SK-N-DZ (cell line): ENCODE measurements at regions not wholly inside any gene's neighbourhood (a gene's known extent, or its start where the extent isn't known, plus 50 kb on each side); places are given as distances from the start of the nearest gene placed in this dataset.
A peak's percentile ranks its signal among the peaks of the same experiment; 100 is the strongest.

ENCODE experiments used
- DNase-seq: peaks from one replicate; pipeline ENCODE4 v3.0.0-alpha.2; 2015; ENCODE audit warnings: low spot score

DNA sequence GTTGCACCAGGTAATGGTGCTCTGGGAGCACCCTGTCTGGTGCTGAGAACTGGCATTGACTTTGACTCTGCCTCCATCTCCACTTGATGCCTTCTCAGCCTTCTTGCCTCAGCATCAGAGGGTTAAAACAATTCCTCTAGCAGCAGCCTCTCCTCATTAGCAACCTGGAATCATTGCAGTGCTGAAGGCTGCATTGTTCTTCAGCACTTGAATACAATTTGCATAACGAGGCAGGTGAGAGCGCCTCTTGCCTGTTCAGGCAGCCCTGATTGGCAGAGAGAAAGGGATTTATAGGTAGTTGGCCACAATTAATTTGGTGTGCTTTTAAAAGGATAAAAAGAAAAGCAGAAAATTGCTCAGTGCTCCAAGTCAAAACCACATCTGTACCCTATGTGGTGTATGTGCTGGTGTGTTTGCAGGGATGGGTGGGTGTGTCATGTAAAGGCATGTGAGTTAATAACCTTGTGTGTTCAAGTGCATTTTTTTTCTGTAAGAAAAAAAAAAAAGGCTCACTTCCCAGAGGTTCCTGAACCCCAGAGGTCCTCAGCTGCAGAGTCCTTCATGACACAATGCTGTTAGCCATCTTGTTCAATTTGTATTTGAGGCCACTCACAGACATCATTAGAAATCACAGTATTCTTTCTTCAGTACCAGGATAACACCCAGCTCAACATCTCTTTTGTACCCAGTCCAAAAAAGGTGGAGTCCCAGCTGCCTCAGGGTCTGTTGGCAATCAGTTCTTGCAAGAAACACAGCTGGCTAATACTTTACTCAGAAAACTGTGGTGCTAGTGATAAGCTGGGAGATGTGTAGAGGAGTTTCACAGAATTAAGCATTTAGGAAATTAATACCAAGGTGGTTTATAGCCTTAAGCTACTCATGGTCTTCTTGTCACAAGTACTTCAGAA lies 385.6 kb downstream of the GRIN2B start:
- DNase-seq = no peak

DNA sequence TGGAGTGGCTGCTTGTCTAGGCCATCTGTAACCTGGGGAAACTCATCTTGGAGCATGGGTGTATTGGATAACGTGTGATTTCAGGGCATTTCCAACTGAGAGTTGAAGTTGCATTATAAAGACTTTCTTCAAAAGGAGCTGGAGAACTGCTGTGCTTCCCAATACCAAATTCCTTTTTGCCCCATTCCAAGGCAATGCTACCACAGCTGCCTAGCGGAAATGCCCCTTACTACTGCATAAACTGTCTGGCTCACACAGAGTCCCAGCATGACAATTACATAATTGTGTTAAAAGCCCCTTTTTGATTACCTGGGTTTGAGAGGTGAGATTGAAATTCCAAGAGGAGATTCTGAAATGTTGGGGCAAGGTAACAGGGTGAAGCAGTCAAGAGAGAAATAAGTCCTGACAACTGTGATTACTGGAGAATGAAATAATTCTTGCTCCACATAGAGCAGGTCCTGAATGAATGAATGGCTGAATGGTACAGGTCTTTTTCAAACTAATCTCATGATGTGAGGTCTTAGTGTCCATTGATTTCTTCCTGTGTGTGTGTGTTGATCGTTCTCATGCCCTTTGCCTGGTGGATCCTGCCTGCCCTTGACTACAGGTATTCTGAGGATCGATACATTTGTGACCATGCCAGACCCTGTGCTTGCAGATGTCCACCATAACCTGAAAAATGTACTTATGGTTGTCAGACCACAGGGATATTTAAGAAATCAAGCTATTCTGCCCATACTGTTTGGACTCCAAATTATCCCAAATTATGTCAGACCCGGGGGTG lies 386.5 kb downstream of the GRIN2B start:
- no peak for DNase-seq

DNA sequence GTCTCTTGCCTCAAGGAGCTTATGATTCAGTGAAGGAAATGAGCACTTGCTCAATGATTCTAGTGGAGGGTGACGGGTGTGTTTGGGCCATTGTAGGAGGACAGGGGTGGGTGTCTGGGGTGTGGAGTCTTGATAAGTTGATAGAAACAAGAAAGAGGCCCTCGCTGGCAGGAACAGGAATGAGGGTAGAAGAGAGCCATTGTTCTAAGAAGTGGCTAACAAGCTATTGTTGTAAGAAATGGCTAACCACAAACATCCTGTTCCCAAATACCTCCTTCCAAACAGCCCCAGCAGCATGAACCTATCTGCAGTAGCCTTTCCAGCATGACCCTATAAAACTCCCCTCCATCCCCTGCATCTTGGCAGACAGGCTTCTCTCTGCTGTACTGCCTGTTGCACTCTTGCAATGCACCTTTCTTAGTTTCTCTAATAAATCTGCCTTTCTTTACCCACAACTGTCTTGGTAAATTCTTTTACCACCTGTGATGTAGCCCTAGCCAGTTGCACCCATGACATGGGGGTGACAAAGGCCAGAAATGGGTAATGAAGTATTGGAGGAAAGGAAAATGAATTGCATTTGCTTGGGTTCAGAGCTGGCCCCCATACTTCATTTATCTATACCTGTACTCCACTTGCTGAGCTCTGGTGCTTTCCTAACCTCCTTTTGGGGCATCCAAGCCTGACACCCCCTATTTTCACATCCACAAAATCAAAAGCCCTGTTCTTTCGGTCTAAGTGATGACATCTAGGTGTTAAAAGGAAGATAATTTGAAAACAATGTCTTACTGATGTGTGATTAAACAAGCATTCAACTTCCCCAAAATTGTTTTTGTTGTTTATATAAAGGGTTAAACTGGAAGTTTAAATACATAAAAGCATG lies 389.1 kb downstream of the GRIN2B start:
- no peak for DNase-seq

DNA sequence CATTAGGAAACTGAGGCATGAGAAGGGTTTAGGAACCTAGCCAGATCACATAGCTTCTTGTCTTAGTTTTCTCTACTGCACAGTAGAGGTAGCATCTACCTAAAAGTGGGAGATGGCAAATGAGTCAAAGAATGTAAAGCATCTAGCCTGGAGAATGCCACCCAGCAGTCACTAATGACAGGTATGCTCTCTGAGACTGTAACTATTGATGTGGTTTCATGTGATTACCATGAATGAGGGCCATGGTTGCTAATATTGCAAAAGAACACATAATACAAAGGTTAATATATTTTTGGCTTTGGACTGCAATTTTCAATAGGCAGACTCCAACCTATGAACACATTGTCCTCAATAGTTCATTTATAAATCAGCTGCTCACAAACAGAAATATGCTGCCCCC lies 389.9 kb downstream of the GRIN2B start:
- DNase-seq = no peak

DNA sequence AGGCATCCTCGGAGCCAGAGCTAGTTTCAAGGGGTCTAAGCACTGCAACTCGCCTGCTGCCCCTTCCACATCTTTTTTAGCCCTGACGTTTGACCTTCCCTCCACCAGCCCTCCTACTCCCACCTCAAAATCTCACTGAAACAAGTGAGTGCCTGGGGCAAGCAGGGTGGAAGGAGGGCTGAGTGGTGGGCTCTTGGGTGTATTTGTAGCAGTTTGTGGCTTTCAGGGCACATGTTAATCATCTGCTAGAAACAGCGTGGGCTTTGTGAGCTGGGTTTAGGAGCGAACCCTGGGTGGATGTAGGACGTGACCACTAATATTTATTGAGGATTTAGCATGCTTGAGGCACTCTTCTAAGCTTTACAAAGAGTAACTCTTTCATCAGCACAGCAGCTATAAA lies 390.3 kb downstream of the GRIN2B start:
- DNase-seq = no peak

DNA sequence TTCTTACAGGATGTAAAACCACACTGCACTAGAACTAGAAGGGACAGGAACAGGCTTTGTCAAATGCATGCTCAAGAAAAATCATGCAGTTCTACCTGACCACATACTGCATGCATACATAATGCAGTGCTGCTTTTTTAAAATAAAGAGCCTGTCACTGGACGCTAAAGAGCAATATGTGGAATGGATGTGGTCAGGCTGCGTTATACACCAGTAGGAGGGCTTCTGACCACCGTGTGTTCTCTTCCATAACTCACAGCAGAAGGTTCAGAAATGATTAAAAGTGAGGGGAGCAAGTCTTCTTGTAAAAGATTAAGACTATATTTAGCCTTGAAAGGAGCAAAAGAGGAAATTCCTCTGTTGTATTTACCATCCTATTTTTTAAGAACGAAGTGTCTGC lies 392.0 kb downstream of the EMP1 start:
- DNase-seq = no peak

DNA sequence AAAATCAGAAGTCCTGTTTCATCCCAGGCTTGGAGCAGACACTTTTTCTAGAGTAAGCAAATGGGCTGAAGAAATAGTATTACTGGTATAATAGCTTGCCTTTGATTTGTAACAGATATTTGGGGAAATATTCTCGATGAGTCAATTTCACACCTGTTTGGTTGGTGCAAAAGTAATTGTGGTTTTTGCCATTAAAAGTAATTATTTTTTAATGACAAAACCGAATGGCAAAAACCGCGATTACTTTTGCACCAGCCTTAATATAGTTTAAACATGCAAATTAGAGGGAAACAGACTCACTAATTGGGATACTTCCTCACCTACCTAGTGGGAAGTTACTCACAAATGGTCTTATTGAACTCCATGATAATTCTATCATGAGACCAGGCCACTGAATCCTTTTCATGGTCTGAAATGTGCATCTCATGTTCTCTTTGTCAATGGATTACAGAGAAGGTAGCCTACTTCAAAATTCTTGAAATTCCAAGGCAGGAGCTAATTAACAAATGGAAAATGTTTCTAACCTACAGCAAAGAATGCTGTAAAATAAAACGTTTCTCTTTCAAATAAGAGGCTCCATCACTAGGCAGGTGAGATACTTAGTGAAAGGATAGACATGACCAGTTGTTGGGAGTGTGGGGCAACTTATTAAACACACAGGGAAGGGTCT lies 391.3 kb downstream of the EMP1 start:
- no peak for DNase-seq

DNA sequence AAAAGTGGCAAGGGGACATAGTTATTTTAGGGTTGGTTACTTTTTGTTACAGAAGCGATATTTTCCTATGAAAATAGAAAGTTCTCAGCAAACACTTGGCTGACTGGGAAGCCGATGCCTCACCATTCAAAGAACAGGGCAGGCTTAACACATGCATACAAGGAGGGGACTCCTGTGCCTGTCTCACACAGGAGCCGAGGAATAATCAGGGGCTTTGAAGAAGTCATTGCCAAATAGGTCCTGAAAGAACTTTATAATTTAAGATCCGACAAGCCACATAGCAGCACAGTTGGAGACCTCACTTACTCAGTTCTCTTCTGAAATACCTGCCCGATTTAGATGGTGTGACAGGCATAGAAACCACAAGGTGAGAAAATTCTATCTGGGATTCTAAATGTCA lies 389.8 kb downstream of the EMP1 start:
- no peak for DNase-seq

DNA sequence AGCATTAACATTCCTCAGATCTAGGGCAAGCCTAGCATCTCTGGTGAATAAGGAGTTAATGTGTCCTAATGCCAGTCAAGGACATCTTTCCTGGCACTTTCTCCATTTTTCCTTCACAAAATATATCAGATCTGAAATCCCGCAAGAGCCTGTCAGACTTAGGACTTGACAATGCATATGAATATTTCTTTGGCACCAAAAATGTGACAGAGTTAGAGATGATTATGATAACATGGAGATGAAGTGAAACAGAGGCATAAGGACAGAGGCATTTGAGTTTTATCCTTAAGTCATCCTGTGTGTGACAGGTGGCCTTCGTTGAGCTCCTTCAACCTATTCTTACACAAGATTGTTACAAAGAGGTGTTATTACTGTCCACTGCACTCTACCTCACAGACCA lies 388.0 kb downstream of the EMP1 start:
- DNase-seq = no peak

DNA sequence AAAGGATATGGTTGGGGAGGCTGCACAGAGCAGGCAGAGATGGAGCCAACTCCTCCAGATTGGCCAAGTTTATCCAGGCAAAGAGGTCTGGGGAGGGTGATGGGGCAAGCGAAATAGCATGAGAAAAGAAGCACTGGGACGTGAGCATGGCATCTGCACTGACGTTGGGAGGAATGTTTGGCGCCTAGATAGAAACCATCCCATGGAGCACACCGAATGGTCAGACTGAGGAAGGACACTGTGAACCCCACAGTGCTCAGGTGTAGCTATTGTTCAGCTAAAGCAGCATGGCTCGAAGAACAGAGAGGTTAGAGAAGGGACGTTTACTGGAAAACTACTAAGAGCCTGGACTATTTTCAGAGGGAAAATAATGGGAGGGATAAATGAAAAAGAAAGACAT lies 387.1 kb downstream of the EMP1 start:
- no peak for DNase-seq

DNA sequence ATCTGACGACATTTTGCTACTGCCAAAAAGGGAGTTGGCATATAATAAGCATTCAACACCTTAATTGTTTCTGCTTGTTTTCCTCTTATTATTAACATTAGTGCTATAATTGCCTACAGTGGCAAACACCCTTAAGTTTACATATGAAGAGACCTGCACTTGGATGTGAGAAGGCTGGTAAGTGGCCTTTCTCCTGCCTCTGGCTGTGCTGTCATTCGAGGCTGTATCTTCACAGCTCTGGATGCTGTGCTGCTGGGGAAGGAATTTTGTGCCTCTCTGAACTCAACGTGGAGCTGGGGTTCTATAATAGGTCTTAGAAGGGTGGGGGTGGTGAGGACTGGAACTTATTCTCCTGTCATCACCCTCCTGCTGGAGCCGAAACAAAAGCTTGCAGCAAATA lies 385.9 kb downstream of the EMP1 start:
- DNase-seq = no peak

DNA sequence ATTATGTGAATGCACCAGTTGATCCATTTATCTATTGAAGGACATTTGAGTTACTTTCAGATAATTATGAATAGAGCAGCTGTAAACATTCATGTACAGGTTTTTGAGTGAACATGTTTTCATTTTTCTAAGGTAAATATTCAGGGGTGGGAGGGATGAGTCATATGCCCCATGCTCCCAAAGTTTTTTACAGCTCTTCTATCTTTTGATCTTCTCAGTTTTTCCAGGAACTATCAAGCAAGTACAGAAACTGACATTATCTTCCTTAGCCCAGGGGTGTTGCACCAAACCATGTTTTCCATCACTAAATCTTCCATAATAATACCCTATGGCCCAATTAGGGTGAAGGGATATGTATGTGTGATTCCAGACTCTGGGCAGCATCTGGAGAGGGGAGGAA lies 384.5 kb downstream of the EMP1 start:
- no peak for DNase-seq

DNA sequence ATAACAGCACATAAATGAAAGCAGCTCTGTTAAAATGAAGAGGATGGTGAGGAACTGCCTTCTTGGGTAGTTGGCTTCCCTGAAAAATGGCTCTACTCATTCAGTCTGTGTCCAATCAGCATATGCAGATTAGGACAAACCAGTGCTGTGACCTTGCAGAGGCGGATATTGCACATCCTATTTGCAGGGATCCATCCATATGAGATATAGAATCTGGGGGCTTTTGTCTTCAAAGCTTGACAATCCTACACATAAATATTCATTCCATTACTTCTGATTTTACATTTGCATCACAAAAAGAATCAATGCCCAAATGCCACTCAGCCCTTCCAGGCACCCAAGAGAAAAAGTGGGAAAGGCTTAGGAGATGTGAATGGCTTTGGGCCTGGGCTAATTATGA lies 383.7 kb downstream of the EMP1 start:
- no peak for DNase-seq

DNA sequence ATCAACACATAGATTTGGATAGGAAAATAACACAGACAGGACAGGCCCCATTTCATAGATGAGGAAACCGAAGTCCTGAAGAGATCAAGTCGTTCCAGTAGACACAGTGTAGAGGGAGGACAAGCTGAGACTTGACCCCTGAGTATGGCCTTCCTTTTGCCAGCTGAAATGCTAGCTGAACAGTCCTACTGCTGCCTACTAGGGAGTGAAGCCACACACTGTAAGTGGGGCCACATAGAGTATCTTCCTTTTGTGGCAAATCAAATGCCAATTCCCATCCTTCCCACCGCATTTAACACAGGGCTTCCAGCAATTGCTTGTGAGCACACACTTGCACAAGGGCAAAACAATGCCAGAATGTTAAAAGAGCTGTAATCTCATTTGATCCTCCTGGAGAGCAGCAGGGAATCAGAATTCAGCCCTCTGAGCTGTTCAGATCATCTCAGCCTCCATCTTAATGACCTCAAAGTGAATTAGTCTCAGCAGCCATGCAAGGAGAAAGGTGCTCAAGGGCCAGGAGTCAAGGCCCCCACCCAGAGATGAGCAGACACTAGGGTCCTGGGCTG lies 380.5 kb downstream of the EMP1 start:
- peak; percentile 16 for DNase-seq

DNA sequence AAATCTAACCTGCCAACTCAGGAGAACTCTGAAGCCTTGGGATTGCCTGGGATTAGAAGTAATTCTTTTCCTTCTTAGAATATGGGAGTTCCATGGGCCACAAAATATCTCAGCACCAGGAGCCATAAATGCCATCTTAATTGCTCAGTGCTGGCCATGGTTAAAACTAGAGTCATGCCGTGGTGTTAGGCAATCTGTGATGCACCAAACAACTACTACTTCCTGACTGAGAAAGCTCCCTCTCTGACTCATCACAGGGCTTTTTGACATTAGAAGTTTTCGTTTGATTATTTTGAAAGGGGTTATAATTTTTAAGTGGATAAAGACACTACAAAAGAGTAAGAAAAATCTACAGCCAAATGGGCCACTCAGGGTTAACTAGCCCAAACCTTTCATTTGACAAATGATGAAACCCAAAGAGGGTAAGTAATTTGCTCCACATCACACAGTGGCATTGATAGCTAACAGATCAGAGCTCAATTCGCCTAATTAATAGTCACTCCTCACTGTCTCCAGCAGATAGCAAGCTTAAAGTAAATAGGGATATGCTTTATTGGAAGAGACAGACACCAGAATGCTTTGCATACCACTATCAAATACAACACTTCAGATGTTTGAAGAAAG lies 377.3 kb downstream of the EMP1 start:
- peak; percentile 27 for DNase-seq

DNA sequence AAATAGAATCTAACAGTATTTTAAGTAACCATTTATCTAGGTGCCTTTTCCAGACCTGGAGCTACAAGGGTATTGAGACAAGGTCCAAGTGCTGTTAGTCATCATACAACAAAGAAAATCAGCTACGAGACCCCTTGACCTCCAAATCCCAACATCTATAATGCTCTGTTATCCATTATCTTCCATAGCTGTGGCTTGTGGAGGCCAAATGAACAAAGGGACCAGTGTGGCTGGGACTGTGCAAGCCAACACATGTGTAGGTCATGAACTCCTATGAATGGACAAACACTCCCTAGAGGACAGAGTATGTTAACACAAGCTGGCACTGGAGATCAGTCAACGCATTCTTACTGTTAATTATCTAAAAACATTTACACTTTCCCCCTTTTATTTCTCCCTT lies 374.5 kb downstream of the EMP1 start:
- DNase-seq = no peak

DNA sequence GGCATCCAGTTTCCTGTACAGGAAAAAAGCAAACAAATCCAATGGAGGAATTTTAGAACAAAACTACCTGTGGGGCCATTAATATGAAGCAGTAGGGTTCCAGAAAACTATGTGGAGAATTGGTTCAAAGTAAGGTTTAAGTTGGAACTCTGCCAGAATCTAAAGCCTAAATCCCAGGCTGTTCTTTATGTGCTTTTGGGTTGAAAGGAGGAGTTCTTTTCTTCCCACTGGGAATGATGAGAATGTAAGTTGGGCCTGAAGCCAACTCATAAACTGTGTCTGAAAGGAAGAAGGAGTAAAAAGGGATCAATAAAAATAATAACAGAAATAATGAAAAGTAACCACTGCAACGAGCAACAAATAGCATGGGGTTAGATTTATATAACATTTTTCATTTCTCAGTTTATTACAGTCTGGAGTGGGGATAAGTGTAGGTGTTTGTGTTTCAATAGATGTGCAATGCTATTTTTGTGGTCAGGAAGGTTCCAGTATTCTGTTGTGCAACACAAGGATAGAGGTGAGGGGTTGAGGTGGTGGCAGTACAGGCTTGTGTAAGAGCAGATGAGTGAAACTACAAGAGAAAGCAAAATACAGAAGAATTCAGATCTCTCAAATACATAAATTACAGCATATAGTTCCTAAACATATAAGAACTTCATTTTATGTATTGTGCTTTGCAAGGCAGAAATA lies 373.6 kb downstream of the EMP1 start:
- DNase-seq = no peak

DNA sequence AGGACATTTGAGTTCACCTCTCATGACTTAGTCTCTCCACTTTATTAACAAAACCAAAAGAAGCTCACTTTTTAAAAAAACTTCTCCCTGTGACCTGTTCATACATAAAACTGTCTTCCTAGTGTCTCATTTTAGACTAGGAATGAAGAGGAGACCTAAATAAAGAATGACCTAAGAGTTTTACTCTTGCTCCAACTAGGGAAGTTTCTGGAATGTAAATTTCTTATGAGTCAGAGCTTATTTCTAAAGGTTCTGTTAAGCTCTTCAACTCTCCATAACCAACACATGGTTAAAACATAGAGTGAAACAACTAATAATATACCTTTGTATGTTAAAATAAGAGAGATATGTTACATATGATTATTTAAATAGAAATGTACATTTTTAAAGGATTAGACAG lies 369.8 kb downstream of the EMP1 start:
- no peak for DNase-seq

DNA sequence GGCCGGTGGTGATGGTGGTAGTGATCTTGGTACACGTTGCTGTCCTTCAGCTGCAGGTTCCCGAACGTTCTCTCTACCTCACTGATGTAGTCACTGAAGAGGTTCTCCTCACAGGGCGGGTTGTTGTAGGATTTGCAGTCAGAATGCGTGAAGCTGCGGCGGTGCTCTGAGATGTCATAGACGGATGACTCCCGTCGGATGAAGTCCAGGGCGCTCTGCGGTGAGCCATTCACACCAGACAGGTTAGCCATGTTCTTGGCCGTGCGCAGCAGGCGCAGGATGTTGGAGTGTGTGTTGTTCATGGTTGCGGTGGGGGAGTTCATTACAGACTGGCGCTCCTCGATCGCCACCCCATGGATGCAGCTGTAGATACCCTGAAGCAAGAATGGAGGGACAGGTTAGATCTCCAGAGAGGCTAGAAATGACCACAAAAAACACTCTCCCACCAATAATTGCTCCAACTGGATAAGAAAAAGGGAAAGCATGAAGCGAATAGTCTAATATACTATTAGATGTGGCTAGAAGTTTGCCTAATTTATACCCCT lies 367.8 kb downstream of the EMP1 start:
- DNase-seq = no peak

DNA sequence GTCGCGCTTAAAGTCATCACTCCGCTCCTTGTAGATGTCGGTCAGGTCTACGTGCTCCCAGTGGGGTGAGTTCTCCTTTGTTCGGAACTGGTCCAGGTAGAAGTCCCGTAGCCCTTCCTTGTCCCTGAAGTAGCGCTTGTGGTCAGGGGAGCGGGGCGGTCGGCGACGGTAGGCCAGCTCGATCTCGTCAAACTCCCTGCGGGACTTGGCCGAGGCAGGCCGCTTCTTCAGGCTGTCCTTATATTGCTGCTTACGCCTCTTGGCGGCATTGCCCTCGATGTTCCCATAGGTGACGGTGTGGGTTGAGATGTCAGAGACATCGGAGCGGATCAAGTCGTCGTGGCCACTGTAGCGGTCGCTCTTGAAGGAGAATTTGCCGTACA lies 367.2 kb downstream of the EMP1 start:
- no peak for DNase-seq
